ENCODE measurements at regions not wholly inside any gene's neighbourhood (a gene's known extent, or its start where the extent isn't known, plus 50 kb on each side); places are given as distances from the start of the nearest gene placed in this dataset.

DNA sequence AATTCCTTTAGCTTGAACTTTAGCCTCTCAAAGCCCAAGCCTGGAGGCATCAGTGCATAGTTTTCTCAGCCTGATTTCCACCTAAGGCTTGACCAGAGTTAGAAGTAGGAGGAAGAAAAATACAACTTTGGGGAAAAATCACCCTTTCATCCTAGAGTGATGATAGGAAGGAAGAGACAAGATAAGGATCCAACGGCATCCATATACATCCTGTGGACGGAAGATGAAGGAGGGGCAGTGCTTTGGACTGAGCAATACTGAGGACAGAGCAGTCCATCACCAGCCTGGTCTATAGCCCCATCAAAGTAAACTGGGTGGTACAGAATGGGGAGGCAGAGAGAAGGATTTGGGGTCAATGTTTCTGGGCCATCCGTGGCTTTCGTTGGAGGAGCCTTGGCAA is 247.9 kb downstream of the FAM76B start:
- TF ChIP-seq, protein P1, sequence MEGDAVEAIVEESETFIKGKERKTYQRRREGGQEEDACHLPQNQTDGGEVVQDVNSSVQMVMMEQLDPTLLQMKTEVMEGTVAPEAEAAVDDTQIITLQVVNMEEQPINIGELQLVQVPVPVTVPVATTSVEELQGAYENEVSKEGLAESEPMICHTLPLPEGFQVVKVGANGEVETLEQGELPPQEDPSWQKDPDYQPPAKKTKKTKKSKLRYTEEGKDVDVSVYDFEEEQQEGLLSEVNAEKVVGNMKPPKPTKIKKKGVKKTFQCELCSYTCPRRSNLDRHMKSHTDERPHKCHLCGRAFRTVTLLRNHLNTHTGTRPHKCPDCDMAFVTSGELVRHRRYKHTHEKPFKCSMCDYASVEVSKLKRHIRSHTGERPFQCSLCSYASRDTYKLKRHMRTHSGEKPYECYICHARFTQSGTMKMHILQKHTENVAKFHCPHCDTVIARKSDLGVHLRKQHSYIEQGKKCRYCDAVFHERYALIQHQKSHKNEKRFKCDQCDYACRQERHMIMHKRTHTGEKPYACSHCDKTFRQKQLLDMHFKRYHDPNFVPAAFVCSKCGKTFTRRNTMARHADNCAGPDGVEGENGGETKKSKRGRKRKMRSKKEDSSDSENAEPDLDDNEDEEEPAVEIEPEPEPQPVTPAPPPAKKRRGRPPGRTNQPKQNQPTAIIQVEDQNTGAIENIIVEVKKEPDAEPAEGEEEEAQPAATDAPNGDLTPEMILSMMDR (conservative IDR thresholded peaks at IDR 0.05; ENCODE audit: low read depth, low read length), result no peak
- no peak for TF ChIP-seq EZH2 (IDR thresholded peaks at IDR 0.05; ENCODE audit: low read length, unreplicated experiment)
